ENCODE measurements at regions not wholly inside any gene's neighbourhood (a gene's known extent, or its start where the extent isn't known, plus 50 kb on each side); places are given as distances from the start of the nearest gene placed in this dataset.

DNA sequence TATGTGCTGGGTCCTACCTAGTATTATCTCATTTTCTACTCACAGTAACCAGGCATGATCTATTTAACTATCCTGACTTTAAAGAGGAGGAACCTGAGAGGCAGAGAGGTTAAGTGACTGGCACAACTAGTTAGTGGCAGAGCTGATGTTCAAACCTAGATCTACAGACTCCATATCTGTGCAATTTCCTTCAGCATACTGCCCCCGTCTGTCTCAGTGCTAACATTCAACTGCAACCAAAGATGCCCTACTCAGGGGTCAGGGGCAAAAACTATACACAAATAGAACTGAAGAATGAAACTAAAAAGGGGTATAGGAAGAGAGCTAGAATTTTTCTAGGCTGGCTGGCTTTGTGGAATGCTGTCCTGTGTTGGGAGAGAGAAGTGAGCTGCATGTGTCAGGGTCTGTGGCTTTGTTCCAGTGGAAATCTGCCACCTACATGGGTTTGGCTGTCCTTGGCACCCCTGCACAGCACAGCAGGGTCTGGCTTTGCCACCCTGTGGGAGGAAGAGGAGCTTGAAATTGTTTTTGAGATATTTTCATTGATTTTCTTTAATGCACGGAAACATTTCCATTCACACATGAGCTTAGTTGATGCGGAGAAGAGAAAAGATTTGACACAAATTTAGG lies 368.5 kb downstream of the RPS6KC1 start:
- no peak for TF ChIP-seq POLR2A (IDR thresholded peaks at IDR 0.05; ENCODE audit: low read depth)
- TF ChIP-seq, protein P1, sequence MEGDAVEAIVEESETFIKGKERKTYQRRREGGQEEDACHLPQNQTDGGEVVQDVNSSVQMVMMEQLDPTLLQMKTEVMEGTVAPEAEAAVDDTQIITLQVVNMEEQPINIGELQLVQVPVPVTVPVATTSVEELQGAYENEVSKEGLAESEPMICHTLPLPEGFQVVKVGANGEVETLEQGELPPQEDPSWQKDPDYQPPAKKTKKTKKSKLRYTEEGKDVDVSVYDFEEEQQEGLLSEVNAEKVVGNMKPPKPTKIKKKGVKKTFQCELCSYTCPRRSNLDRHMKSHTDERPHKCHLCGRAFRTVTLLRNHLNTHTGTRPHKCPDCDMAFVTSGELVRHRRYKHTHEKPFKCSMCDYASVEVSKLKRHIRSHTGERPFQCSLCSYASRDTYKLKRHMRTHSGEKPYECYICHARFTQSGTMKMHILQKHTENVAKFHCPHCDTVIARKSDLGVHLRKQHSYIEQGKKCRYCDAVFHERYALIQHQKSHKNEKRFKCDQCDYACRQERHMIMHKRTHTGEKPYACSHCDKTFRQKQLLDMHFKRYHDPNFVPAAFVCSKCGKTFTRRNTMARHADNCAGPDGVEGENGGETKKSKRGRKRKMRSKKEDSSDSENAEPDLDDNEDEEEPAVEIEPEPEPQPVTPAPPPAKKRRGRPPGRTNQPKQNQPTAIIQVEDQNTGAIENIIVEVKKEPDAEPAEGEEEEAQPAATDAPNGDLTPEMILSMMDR (IDR thresholded peaks at IDR 0.05) = no peak
- TF ChIP-seq POLR2AphosphoS5 (IDR thresholded peaks at IDR 0.05) = no peak
- TF ChIP-seq EP300 (IDR thresholded peaks at IDR 0.05) = no peak
